ENCODE measurements at regions not wholly inside any gene's neighbourhood (a gene's known extent, or its start where the extent isn't known, plus 50 kb on each side); places are given as distances from the start of the nearest gene placed in this dataset.
A peak's percentile ranks its signal among the peaks of the same experiment; 100 is the strongest.

- Histone ChIP-seq H3K27me3 (ENCODE audit: insufficient read depth, low read length) (no peaks in the 10 kb centered on the region), H3K79me2 (ENCODE audit: control insufficient read depth, insufficient read depth, low read length, unreplicated experiment) (no peaks in the 10 kb centered on the region), H3K36me3 (ENCODE audit: insufficient read depth, low read length) (no peaks in the 10 kb centered on the region), H3K4me3 (ENCODE audit: low read depth, low read length) (no peak overlapping the region), H3K27ac (ENCODE audit: low read depth, low read length) (no peak overlapping the region), H2AFZ (ENCODE audit: low read length, unreplicated experiment) (no peak overlapping the region), H3K4me1 (ENCODE audit: control insufficient read depth, insufficient read depth, low read length, unreplicated experiment) (peaks cover 21% of the 10 kb centered on the region)
These were observed 87.3 kb upstream of the CTSC start for GRCh38 chr11:88424881-88425280.

GRCh38 chr11:88421530-88421929 lies 84.0 kb upstream of the CTSC start:
- Histone ChIP-seq H3K27me3 (ENCODE audit: insufficient read depth, low read length) (no peaks in the 10 kb centered on the region), H3K79me2 (ENCODE audit: control insufficient read depth, insufficient read depth, low read length, unreplicated experiment) (no peaks in the 10 kb centered on the region), H2AFZ (ENCODE audit: low read length, unreplicated experiment) (no peak overlapping the region), H3K27ac (ENCODE audit: low read depth, low read length) (peak overlapping the region; percentile 89), H3K4me1 (ENCODE audit: control insufficient read depth, insufficient read depth, low read length, unreplicated experiment) (peaks cover 28% of the 10 kb centered on the region), H3K36me3 (ENCODE audit: insufficient read depth, low read length) (no peaks in the 10 kb centered on the region), H3K4me3 (ENCODE audit: low read depth, low read length) (no peak overlapping the region)

- Histone ChIP-seq H3K27ac (ENCODE audit: low read depth, low read length) (peak overlapping the region; percentile 89), H3K4me3 (ENCODE audit: low read depth, low read length) (peak overlapping the region; percentile 37; the same call in 1 of the 2 replicates), H3K4me1 (ENCODE audit: control insufficient read depth, insufficient read depth, low read length, unreplicated experiment) (peaks cover 29% of the 10 kb centered on the region), H3K36me3 (ENCODE audit: insufficient read depth, low read length) (no peaks in the 10 kb centered on the region), H3K27me3 (ENCODE audit: insufficient read depth, low read length) (no peaks in the 10 kb centered on the region), H2AFZ (ENCODE audit: low read length, unreplicated experiment) (peak overlapping the region; percentile 73), H3K79me2 (ENCODE audit: control insufficient read depth, insufficient read depth, low read length, unreplicated experiment) (no peaks in the 10 kb centered on the region)
These were observed 82.7 kb upstream of the CTSC start for GRCh38 chr11:88420165-88420791.

GRCh38 chr11:88418508-88418907 lies 81.0 kb upstream of the CTSC start:
- peaks cover 41% of the 10 kb centered on the region for H3K4me1 ChIP-seq (ENCODE audit: control insufficient read depth, insufficient read depth, low read length, unreplicated experiment)

GRCh38 chr11:88415495-88415894 lies 78.0 kb upstream of the CTSC start:
- Histone ChIP-seq H2AFZ (ENCODE audit: low read length, unreplicated experiment) (no peak overlapping the region), H3K36me3 (ENCODE audit: insufficient read depth, low read length) (no peaks in the 10 kb centered on the region), H3K79me2 (ENCODE audit: control insufficient read depth, insufficient read depth, low read length, unreplicated experiment) (no peaks in the 10 kb centered on the region), H3K27ac (ENCODE audit: low read depth, low read length) (no peak overlapping the region), H3K4me3 (ENCODE audit: low read depth, low read length) (no peak overlapping the region), H3K4me1 (ENCODE audit: control insufficient read depth, insufficient read depth, low read length, unreplicated experiment) (peaks cover 32% of the 10 kb centered on the region), H3K27me3 (ENCODE audit: insufficient read depth, low read length) (no peaks in the 10 kb centered on the region)

More at GRCh38 chr11:88418508-88418907, 81.0 kb upstream of the CTSC start:
- H3K36me3 ChIP-seq (ENCODE audit: insufficient read depth, low read length): no peaks in the 10 kb centered on the region
- H2AFZ ChIP-seq (ENCODE audit: low read length, unreplicated experiment): no peak overlapping the region
- H3K27ac ChIP-seq (ENCODE audit: low read depth, low read length): no peak overlapping the region
- H3K4me3 ChIP-seq (ENCODE audit: low read depth, low read length): no peak overlapping the region
- no peaks in the 10 kb centered on the region for H3K27me3 ChIP-seq (ENCODE audit: insufficient read depth, low read length)
- H3K79me2 ChIP-seq (ENCODE audit: control insufficient read depth, insufficient read depth, low read length, unreplicated experiment): no peaks in the 10 kb centered on the region

- Histone ChIP-seq H3K27ac (ENCODE audit: low read depth, low read length) (peak overlapping the region; percentile 38), H3K4me1 (ENCODE audit: control insufficient read depth, insufficient read depth, low read length, unreplicated experiment) (peaks cover 27% of the 10 kb centered on the region), H3K36me3 (ENCODE audit: insufficient read depth, low read length) (no peaks in the 10 kb centered on the region), H2AFZ (ENCODE audit: low read length, unreplicated experiment) (no peak overlapping the region), H3K27me3 (ENCODE audit: insufficient read depth, low read length) (no peaks in the 10 kb centered on the region), H3K4me3 (ENCODE audit: low read depth, low read length) (no peak overlapping the region), H3K79me2 (ENCODE audit: control insufficient read depth, insufficient read depth, low read length, unreplicated experiment) (no peaks in the 10 kb centered on the region)
These were observed 77.5 kb upstream of the CTSC start for GRCh38 chr11:88414981-88415413.

- H3K79me2 ChIP-seq (ENCODE audit: control insufficient read depth, insufficient read depth, low read length, unreplicated experiment): no peaks in the 10 kb centered on the region
- H3K36me3 ChIP-seq (ENCODE audit: insufficient read depth, low read length): no peaks in the 10 kb centered on the region
- no peak overlapping the region for H3K4me3 ChIP-seq (ENCODE audit: low read depth, low read length)
- H3K27ac ChIP-seq (ENCODE audit: low read depth, low read length): peak overlapping the region; percentile 38; the same call in 1 of the 2 replicates
- no peak overlapping the region for H2AFZ ChIP-seq (ENCODE audit: low read length, unreplicated experiment)
- H3K4me1 ChIP-seq (ENCODE audit: control insufficient read depth, insufficient read depth, low read length, unreplicated experiment): peaks cover 22% of the 10 kb centered on the region
- H3K27me3 ChIP-seq (ENCODE audit: insufficient read depth, low read length): no peaks in the 10 kb centered on the region
These were observed 76.9 kb upstream of the CTSC start for GRCh38 chr11:88414385-88414861.

GRCh38 chr11:88411265-88411664 lies 73.7 kb upstream of the CTSC start:
- Histone ChIP-seq H2AFZ (ENCODE audit: low read length, unreplicated experiment) (no peak overlapping the region), H3K27me3 (ENCODE audit: insufficient read depth, low read length) (no peaks in the 10 kb centered on the region), H3K79me2 (ENCODE audit: control insufficient read depth, insufficient read depth, low read length, unreplicated experiment) (no peaks in the 10 kb centered on the region), H3K27ac (ENCODE audit: low read depth, low read length) (peak overlapping the region; percentile 30), H3K36me3 (ENCODE audit: insufficient read depth, low read length) (no peaks in the 10 kb centered on the region), H3K4me3 (ENCODE audit: low read depth, low read length) (no peak overlapping the region), H3K4me1 (ENCODE audit: control insufficient read depth, insufficient read depth, low read length, unreplicated experiment) (peaks cover 30% of the 10 kb centered on the region)

GRCh38 chr11:88410656-88411055 lies 73.1 kb upstream of the CTSC start:
- H3K79me2 ChIP-seq (ENCODE audit: control insufficient read depth, insufficient read depth, low read length, unreplicated experiment): no peaks in the 10 kb centered on the region
- no peaks in the 10 kb centered on the region for H3K36me3 ChIP-seq (ENCODE audit: insufficient read depth, low read length)
- no peak overlapping the region for H3K4me3 ChIP-seq (ENCODE audit: low read depth, low read length)
- H3K4me1 ChIP-seq (ENCODE audit: control insufficient read depth, insufficient read depth, low read length, unreplicated experiment): peaks cover 36% of the 10 kb centered on the region
- H2AFZ ChIP-seq (ENCODE audit: low read length, unreplicated experiment): no peak overlapping the region
- no peaks in the 10 kb centered on the region for H3K27me3 ChIP-seq (ENCODE audit: insufficient read depth, low read length)
- no peak overlapping the region for H3K27ac ChIP-seq (ENCODE audit: low read depth, low read length)

- Histone ChIP-seq H3K4me3 (ENCODE audit: low read depth, low read length) (no peak overlapping the region), H2AFZ (ENCODE audit: low read length, unreplicated experiment) (no peak overlapping the region)
These were observed 72.5 kb upstream of the CTSC start for GRCh38 chr11:88410056-88410455.

GRCh38 chr11:88406876-88407275 lies 69.3 kb upstream of the CTSC start:
- no peak overlapping the region for H2AFZ ChIP-seq (ENCODE audit: low read length, unreplicated experiment)
- no peaks in the 10 kb centered on the region for H3K27me3 ChIP-seq (ENCODE audit: insufficient read depth, low read length)
- H3K27ac ChIP-seq (ENCODE audit: low read depth, low read length): peak overlapping the region; percentile 97; the same call in 1 of the 2 replicates
- H3K36me3 ChIP-seq (ENCODE audit: insufficient read depth, low read length): no peaks in the 10 kb centered on the region
- H3K4me1 ChIP-seq (ENCODE audit: control insufficient read depth, insufficient read depth, low read length, unreplicated experiment): peaks cover 54% of the 10 kb centered on the region
- H3K4me3 ChIP-seq (ENCODE audit: low read depth, low read length): no peak overlapping the region; the same call in 1 of the 2 replicates
- H3K79me2 ChIP-seq (ENCODE audit: control insufficient read depth, insufficient read depth, low read length, unreplicated experiment): no peaks in the 10 kb centered on the region

More at GRCh38 chr11:88410056-88410455, 72.5 kb upstream of the CTSC start:
- Histone ChIP-seq H3K4me1 (ENCODE audit: control insufficient read depth, insufficient read depth, low read length, unreplicated experiment) (peaks cover 39% of the 10 kb centered on the region), H3K79me2 (ENCODE audit: control insufficient read depth, insufficient read depth, low read length, unreplicated experiment) (no peaks in the 10 kb centered on the region), H3K36me3 (ENCODE audit: insufficient read depth, low read length) (no peaks in the 10 kb centered on the region), H3K27me3 (ENCODE audit: insufficient read depth, low read length) (no peaks in the 10 kb centered on the region), H3K27ac (ENCODE audit: low read depth, low read length) (no peak overlapping the region)
